ENCODE measurements at regions not wholly inside any gene's neighbourhood (a gene's known extent, or its start where the extent isn't known, plus 50 kb on each side); places are given as distances from the start of the nearest gene placed in this dataset.
"Not testable (repeated sequence)": the region's sequence is repeated elsewhere in the genome, so short reads cannot be mapped to it uniquely, and the experiment has no call there.

- DNase-seq (ENCODE audit: low spot score), result not testable (repeated sequence)
Observed at GRCh38 chr17:30639391-30639790, 162.2 kb downstream of the GOSR1 start.

- not testable (repeated sequence) for DNase-seq (ENCODE audit: low spot score)
Observed at GRCh38 chr17:30638968-30639367, 161.8 kb downstream of the GOSR1 start.

- DNase-seq (ENCODE audit: low spot score), result not testable (repeated sequence)
Observed at GRCh38 chr17:30631651-30632050, 154.4 kb downstream of the GOSR1 start.

- DNase-seq (ENCODE audit: low spot score), result not testable (repeated sequence)
Observed at GRCh38 chr17:30625380-30625779, 148.2 kb downstream of the GOSR1 start.

- DNase-seq (ENCODE audit: low spot score), result not testable (repeated sequence)
Observed at GRCh38 chr17:30624180-30624579, 147.0 kb downstream of the GOSR1 start.

- not testable (repeated sequence) for DNase-seq (ENCODE audit: low spot score)
Observed at GRCh38 chr17:30609682-30610081, 132.5 kb downstream of the GOSR1 start.

GRCh38 chr17:30605523-30605922 is 128.3 kb downstream of the GOSR1 start:
- DNase-seq (ENCODE audit: low spot score), result no peak

- DNase-seq (ENCODE audit: low spot score), result no peak
Observed at GRCh38 chr17:30605027-30605426, 127.8 kb downstream of the GOSR1 start.

- not testable (repeated sequence) for DNase-seq (ENCODE audit: low spot score)
Observed at GRCh38 chr17:30602396-30602795, 125.2 kb downstream of the GOSR1 start.

- DNase-seq (ENCODE audit: low spot score), result not testable (repeated sequence)
Observed at GRCh38 chr17:30601984-30602383, 124.8 kb downstream of the GOSR1 start.

GRCh38 chr17:30600830-30601494 is 123.8 kb downstream of the GOSR1 start:
- no peak for DNase-seq (ENCODE audit: low spot score)

GRCh38 chr17:30600060-30600829 is 123.0 kb downstream of the GOSR1 start:
- DNase-seq (ENCODE audit: low spot score), result peak; percentile 61

GRCh38 chr17:30599428-30600059 is 122.3 kb downstream of the GOSR1 start:
- no peak for DNase-seq (ENCODE audit: low spot score)

- no peak for DNase-seq (ENCODE audit: low spot score)
Observed at GRCh38 chr17:30597776-30598288, 120.6 kb downstream of the GOSR1 start.

- not testable (repeated sequence) for DNase-seq (ENCODE audit: low spot score)
Observed at GRCh38 chr17:30596948-30597775, 120.0 kb downstream of the GOSR1 start.

GRCh38 chr17:30594953-30595371 is 117.8 kb downstream of the GOSR1 start:
- not testable (repeated sequence) for DNase-seq (ENCODE audit: low spot score)

GRCh38 chr17:30594223-30594952 is 117.2 kb downstream of the GOSR1 start:
- DNase-seq (ENCODE audit: low spot score), result no peak

- DNase-seq (ENCODE audit: low spot score), result no peak
Observed at GRCh38 chr17:30590081-30590733, 113.0 kb downstream of the GOSR1 start.

- DNase-seq (ENCODE audit: low spot score), result no peak
Observed at GRCh38 chr17:30589431-30589830, 112.2 kb downstream of the GOSR1 start.

- no peak for DNase-seq (ENCODE audit: low spot score)
Observed at GRCh38 chr17:30588798-30589247, 111.6 kb downstream of the GOSR1 start.

Measured in H4 (cell line).